Right cardiac atrium (tissue), 5 donors: ENCODE measurements at regions not wholly inside any gene's neighbourhood (a gene's known extent, or its start where the extent isn't known, plus 50 kb on each side); places are given as distances from the start of the nearest gene placed in this dataset.
"Not testable (repeated sequence)": the region's sequence is repeated elsewhere in the genome, so short reads cannot be mapped to it uniquely, and the experiment has no call there.

Source experiments
- ATAC-seq, 2 donors: fragments of 200-7000 bp; cut with Tn5 transposase; one replicate each; pipeline versions ENCODE4 v1.8.0 to v1.9.1; 2020; ENCODE audit warnings: moderate library complexity in 2 of 2, mild to moderate bottlenecking in 1 of 2
- DNase-seq, 3 donors: peaks; one replicate each; pipeline ENCODE4 v3.0.0-alpha.2; 2020
- H3K27ac ChIP-seq: one replicate; pipeline ENCODE4 v1.5.1; 2013; ENCODE audit warnings: mild to moderate bottlenecking, low read length, control low read depth, moderate library complexity
- H3K27me3 ChIP-seq: one replicate; pipeline ENCODE4 v1.6.1; 2013; ENCODE audit not compliant: control insufficient read depth, insufficient read depth
- H3K4me1 ChIP-seq: one replicate; pipeline ENCODE4 v1.6.1; 2013; ENCODE audit warnings: low read length; ENCODE audit not compliant: control insufficient read depth, insufficient read depth
- H3K4me3 ChIP-seq: one replicate; pipeline ENCODE4 v1.5.1; 2013; ENCODE audit warnings: low read length, control low read depth
- H3K9me3 ChIP-seq: one replicate; pipeline ENCODE4 v1.6.1; 2013; ENCODE audit warnings: low read length; ENCODE audit not compliant: control insufficient read depth
- WGBS: extraction: QIAGEN DNeasy Blood & Tissue Kit; methylation state at CpG from one replicate; pipeline ENCODE4 v1.1.7; 2013; 5-methylcytosine and 5-hydroxymethylcytosine counted together
- intact Hi-C, 4 donors: fragments of 100-400 bp; cut with DNase I; formaldehyde crosslinking; loops; one replicate each; pipeline versions ENCODE4 v1.11.0 to v1.14.0; 2022 to 2023
- donor health status: healthy with polysubstance abuse.
- donor health status: DM: no; HTN: yes; CAD: no.
- donor health status: DM: no; HTN: no; CAD: no.
- donor health status: DM: no; HTN: yes; CAD: no; lungs with severe emphysema.
- donor health status: DM: yes; HTN: yes; CAD: no.

DNA sequence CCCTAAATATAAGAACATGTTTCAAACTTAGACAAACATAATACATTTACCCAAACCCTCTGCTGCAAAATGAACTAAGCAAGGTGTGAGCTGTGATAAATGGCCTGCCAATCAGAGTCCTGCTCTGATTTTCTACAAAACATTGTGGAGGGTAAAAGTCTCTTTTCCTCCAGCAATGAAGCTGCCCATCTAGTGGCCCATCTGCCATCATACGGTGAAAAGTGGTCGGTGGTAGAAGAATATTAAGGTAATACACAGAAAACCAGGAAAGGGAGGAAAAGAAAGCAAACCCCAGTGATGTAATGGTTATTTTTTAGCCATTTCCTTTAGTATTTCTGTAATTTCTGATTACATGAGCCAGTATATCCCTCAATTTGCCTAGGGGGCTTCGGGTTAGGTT is 838.1 kb downstream of the TBL1XR1 start:
- intact Hi-C loops, result no loop called here
- 72% methylated on average over 3 of the region's 3 CpGs for WGBS
- DNase-seq, result no peak
- H3K9me3 ChIP-seq, result no peaks in the 10 kb centered on the region
- ATAC-seq, result no peak
- H3K4me3 ChIP-seq, result no peak overlapping the region
- H3K4me1 ChIP-seq, result no peaks in the 10 kb centered on the region
- H3K27ac ChIP-seq, result no peak overlapping the region
- H3K27me3 ChIP-seq, result no peaks in the 10 kb centered on the region

DNA sequence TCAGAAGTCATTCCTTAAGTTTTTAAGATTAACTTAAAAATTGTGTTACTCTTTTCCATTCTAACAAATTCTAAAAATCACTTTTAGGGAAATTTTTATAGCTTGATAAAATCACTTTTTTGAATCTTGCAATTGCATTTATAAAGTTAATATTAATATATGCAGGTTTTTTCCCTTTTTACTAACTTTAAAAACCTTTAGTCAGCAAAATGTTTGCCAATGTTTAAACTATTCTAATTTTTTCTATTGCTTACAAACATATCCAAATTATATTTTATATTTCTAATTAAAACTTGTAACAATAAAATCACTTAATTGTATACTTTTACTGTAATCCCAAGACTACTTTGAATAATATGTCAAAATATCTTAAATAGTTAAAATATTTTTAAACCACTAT is 839.4 kb downstream of the TBL1XR1 start:
- ATAC-seq (no peak), DNase-seq (no peak)
- intact Hi-C loops, result no loop called here
- Histone ChIP-seq H3K4me3 (no peak overlapping the region), H3K9me3 (no peaks in the 10 kb centered on the region), H3K27me3 (no peaks in the 10 kb centered on the region), H3K4me1 (no peaks in the 10 kb centered on the region), H3K27ac (no peak overlapping the region)

DNA sequence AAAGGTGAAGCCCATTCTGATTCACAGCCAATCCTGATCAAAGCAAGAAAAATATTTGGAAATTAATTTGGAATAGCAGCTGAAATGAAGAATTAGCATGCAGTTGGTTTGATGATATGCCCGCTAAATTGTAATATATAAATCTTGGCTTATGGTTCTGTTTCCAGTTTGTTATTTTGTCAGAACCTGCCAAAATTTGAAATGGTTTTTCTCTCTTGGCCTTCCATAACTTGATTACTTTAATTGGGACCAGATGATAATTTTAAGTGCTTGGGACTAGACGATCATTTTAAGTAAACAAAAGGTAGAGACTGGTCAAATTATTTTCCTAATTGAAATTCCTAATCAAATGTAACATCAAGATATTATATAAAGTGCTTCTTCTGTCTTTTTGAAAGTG is 842.4 kb downstream of the TBL1XR1 start:
- DNase-seq (no peak), ATAC-seq (no peak)
- Histone ChIP-seq H3K4me3 (no peak overlapping the region), H3K27ac (no peak overlapping the region), H3K27me3 (no peaks in the 10 kb centered on the region), H3K4me1 (no peaks in the 10 kb centered on the region), H3K9me3 (no peaks in the 10 kb centered on the region)
- WGBS, result 55% methylated on average over 2 of the region's 2 CpGs
- intact Hi-C loops, result no loop called here

DNA sequence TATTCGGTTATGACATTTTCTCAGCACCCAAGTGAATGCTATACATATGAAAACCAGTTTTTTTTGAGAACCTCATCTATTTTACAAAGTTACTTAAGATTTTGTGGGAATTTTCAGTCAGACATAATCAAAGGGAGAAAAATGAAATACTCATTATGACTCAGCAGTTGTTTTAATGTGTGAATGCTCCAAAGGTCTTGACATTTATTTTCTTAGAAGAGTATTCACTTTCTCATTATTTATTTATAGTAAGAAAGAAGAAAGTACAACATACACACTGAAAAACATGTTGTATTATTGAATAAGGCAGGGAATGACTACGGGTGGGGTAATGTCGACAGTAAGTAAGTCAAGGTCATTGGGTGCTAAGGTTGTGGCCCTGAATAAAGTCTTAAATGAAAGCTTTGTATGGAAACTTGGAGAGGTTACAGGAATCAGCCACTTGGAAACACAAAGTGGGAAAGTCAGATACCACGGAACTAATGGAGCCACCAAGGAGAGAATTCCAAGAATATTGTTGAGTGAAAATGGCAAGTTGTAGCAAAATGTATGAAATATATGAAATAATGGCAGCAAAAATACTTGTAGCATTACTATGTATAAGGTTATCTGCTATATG is 844.5 kb downstream of the TBL1XR1 start:
- Histone ChIP-seq H3K4me1 (no peaks in the 10 kb centered on the region), H3K9me3 (no peaks in the 10 kb centered on the region), H3K4me3 (no peak overlapping the region), H3K27ac (no peak overlapping the region), H3K27me3 (no peaks in the 10 kb centered on the region)
- no peak for ATAC-seq
- no peak for DNase-seq
- intact Hi-C loops, result no loop called here
- 58% methylated on average over 4 of the region's 4 CpGs for WGBS

DNA sequence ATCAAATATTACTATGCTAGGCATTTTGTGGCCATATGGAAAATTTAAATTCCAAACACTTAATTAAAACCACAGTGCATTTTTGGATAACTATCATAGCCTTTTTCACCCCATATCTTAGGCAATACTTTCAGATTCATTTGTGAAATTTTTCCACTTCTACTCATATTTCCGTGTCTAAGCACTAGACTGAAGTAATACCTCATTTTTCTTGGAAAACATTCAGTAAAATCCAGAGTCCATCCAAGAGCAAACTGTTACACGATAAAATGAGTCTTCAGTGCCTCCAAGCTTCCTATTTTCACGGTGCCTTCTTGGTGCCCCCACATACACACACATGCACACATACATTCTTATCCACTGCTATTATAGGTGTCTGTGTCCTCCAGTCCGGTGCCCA is 845.9 kb downstream of the TBL1XR1 start:
- ATAC-seq (peak in 1 of 2 donors; percentile 31), DNase-seq (no peak)
- intact Hi-C loops, result no loop called here
- no peaks in the 10 kb centered on the region for H3K9me3 ChIP-seq
- H3K27me3 ChIP-seq, result no peaks in the 10 kb centered on the region
- H3K27ac ChIP-seq, result no peak overlapping the region
- H3K4me1 ChIP-seq, result no peaks in the 10 kb centered on the region
- H3K4me3 ChIP-seq, result no peak overlapping the region
- 63% methylated on average over 4 of the region's 4 CpGs for WGBS

DNA sequence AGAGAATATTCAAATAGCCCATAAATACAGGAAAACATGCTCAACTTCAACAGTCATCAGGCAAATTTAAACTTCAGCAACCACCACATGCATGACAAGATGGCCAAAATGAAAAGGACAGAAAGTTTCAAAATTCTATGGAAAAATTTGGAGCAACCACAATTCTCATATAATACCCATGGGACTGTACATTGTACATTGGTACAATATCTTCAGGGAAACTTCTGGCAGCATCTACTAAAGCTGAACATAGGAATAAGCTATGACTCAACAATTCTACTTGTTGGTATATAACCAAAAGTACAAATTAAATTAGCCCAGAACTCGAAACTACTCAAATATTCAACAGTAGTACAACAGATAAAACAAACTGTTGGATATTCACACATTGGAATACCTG is 847.6 kb downstream of the TBL1XR1 start:
- 69% methylated on average over 1 of the region's 1 CpG for WGBS
- H3K27me3 ChIP-seq, result no peaks in the 10 kb centered on the region

DNA sequence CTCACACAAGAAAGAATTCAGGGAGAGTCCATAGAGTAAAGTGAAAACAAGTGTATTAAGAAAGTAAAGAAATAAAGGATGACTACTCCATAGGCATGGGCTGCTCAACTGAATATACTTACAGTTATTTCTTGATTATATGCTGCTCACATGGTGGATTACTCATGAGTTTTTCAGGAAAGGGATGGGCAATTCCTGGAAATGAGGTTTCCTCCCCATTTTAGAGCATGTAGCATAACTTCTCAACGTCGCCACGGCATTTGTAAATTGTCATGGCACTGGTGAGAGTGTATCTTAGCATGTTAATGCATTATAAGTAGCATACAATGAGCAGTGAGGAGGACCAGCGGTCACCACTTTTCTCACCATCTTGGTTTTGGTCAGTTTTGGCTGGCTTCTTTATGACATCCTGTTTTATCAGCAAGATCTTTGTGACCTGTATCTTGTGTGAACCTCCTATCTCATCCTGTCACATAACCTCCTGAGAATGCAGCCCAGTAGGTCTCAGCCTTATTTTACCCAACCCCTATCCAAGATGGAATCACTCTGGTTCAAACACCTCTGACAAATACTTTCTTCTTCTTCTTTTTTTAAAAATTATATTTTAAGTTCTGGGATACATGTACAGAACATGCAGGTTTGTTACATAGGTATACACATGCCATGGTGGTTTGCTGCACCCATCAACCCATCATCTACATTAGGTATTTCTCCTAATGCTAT is 849.7 kb downstream of the TBL1XR1 start:
- H3K27ac ChIP-seq, result no peak overlapping the region
- WGBS, result 71% methylated on average over 4 of the region's 4 CpGs
- H3K9me3 ChIP-seq, result no peaks in the 10 kb centered on the region
- ATAC-seq, result no peak
- intact Hi-C loops, result no loop called here
- no peaks in the 10 kb centered on the region for H3K27me3 ChIP-seq
- H3K4me1 ChIP-seq, result no peaks in the 10 kb centered on the region
- no peak overlapping the region for H3K4me3 ChIP-seq
- no peak for DNase-seq

More for the DNA sequence above, 847.6 kb downstream of the TBL1XR1 start:
- intact Hi-C loops, result no loop called here
- Histone ChIP-seq H3K4me1 (no peaks in the 10 kb centered on the region), H3K27ac (no peak overlapping the region), H3K9me3 (no peaks in the 10 kb centered on the region), H3K4me3 (no peak overlapping the region)
- ATAC-seq (no peak), DNase-seq (no peak)

DNA sequence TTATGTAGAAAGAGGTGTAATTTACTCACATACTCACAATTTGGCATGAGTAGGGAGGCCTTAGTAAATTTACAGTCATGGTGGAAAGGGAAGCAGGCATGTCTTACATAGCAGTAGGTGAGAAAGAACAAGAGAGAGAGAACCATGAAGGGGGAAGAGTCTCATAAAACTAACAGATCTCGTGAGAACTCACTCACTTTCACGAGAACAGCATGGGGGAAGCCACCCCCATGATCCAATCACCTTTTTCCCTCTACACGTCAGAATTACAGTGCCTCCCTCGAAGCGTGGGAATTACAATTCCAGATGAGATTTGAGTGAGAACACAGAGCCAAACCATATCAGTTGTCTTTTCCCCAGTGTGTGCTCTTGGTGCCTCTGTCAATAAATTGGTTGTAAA is 855.3 kb downstream of the TBL1XR1 start:
- WGBS, result 74% methylated on average over 5 of the region's 5 CpGs
- intact Hi-C loops, result no loop called here
- DNase-seq (no peak), ATAC-seq (no peak)
- no peaks in the 10 kb centered on the region for H3K9me3 ChIP-seq
- no peak overlapping the region for H3K27ac ChIP-seq
- H3K4me1 ChIP-seq, result no peaks in the 10 kb centered on the region
- no peak overlapping the region for H3K4me3 ChIP-seq
- H3K27me3 ChIP-seq, result no peaks in the 10 kb centered on the region

DNA sequence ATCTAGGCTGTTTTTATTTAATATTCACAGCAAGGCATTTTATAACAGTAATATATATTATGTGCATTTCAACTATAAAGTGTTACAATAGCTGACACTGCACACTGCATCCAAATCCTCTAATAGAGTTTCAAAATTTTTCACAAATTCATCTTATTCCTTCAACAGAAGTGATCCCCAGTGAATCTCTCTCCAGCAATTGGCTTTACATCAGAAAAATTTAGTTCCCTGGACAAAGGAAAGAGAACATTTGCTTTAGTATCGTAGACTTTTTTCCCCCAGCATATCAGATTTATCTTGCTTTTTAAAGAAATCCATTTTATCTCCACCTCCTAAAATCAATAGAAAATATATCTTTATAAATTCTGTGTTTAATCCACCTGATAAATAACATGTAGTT is 868.6 kb downstream of the TBL1XR1 start:
- Histone ChIP-seq H3K4me3 (no peak overlapping the region), H3K4me1 (no peaks in the 10 kb centered on the region), H3K27me3 (no peaks in the 10 kb centered on the region), H3K9me3 (no peaks in the 10 kb centered on the region), H3K27ac (no peak overlapping the region)
- WGBS, result 56% methylated on average over 1 of the region's 1 CpG
- no peak for DNase-seq
- no peak for ATAC-seq
- intact Hi-C loops, result no loop called here

DNA sequence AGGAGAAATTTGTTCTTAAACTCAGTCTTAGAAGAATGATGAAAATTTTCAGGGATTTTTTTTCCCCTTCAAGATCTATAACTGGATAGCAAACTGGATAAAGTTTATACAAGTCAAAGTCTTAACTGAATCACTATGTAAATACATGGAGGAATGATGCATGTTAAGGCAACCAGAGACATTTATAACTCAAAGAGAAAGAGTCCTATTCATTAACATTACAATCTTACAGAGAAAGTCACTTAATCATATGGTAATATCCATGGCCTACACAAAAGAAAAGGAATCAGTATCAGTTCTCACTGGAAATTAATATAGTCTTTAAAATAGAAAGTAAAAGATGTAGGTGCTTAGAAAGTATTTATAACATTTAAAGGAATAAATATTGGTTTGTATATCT is 869.1 kb downstream of the TBL1XR1 start:
- H3K9me3 ChIP-seq, result no peaks in the 10 kb centered on the region
- DNase-seq (no peak), ATAC-seq (no peak)
- no peak overlapping the region for H3K27ac ChIP-seq
- no peak overlapping the region for H3K4me3 ChIP-seq
- intact Hi-C loops, result no loop called here
- no peaks in the 10 kb centered on the region for H3K4me1 ChIP-seq
- no peaks in the 10 kb centered on the region for H3K27me3 ChIP-seq

DNA sequence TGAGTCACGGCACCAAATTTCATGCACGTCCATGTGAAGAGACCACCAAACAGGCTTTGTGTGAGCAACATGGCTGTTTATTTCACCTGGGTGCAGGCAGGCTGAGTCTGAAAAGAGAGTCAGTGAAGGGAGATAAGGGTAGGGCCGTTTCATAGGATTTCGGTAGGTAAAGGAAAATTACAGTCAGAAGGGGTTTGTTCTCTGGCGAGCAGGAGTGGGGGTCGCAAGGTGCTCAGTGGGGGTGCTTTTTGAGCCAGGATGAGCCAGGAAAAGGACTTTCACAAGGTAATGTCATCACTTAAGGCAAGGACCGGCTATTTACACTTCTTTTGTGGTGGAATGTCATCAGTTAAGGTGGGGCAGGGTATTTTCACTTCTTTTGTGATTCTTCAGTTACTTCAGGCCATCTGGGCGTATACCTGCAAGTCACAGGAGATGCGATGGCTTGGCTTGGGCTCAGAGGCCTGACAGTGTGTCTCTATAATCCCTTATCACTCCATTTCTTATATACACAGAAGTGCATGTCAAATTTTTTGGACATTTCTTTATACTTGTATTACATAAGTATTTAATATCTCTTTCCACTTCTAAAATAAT is 870.3 kb downstream of the TBL1XR1 start:
- intact Hi-C loops, H3K27ac ChIP-seq, DNase-seq, H3K27me3 ChIP-seq, ATAC-seq, H3K9me3 ChIP-seq, H3K4me3 ChIP-seq, H3K4me1 ChIP-seq: not testable (repeated sequence)
- 67% methylated on average over 9 of the region's 9 CpGs for WGBS
